ENCODE measurements at regions not wholly inside any gene's neighbourhood (a gene's known extent, or its start where the extent isn't known, plus 50 kb on each side); places are given as distances from the start of the nearest gene placed in this dataset.

- Histone ChIP-seq H3K27ac (no peak overlapping the region), H3K9me3 (no peaks in the 10 kb centered on the region), H3K27me3 (no peaks in the 10 kb centered on the region), H3K9ac (ENCODE audit: low read depth in 2 of 2, low read length in 2 of 2) (no peak overlapping the region), H3K4me1 (no peaks in the 10 kb centered on the region), H3K4me3 (no peak overlapping the region), H3K36me3 (no peaks in the 10 kb centered on the region)
- intact Hi-C loops (cut with DNase I) = no loop called here
- no peak for TF ChIP-seq CTCF (IDR thresholded peaks at IDR 0.05)
- DNase-seq = no peak
Observed at GRCh38 chr17:63106050-63106449, 140.0 kb downstream of the TANC2 start.

GRCh38 chr17:63109661-63110060 lies 143.6 kb downstream of the TANC2 start:
- no peak for TF ChIP-seq CTCF (IDR thresholded peaks at IDR 0.05)
- intact Hi-C loops (cut with DNase I) = no loop called here
- no peak overlapping the region for H3K27ac ChIP-seq
- no peaks in the 10 kb centered on the region for H3K27me3 ChIP-seq
- no peaks in the 10 kb centered on the region for H3K4me1 ChIP-seq
- DNase-seq = no peak
- H3K36me3 ChIP-seq = no peaks in the 10 kb centered on the region
- H3K9me3 ChIP-seq = no peaks in the 10 kb centered on the region
- no peak overlapping the region for H3K4me3 ChIP-seq
- no peak overlapping the region for H3K9ac ChIP-seq (ENCODE audit: low read depth in 2 of 2, low read length in 2 of 2)

GRCh38 chr17:63113167-63113566 lies 147.1 kb downstream of the TANC2 start:
- Histone ChIP-seq H3K4me1 (no peaks in the 10 kb centered on the region), H3K9ac (ENCODE audit: low read depth in 2 of 2, low read length in 2 of 2) (no peak overlapping the region), H3K27me3 (no peaks in the 10 kb centered on the region), H3K9me3 (no peaks in the 10 kb centered on the region), H3K4me3 (no peak overlapping the region), H3K36me3 (no peaks in the 10 kb centered on the region), H3K27ac (no peak overlapping the region)
- TF ChIP-seq CTCF (IDR thresholded peaks at IDR 0.05) = peak; percentile 32
- intact Hi-C loops (cut with DNase I) = no loop called here
- DNase-seq = no peak

- Histone ChIP-seq H3K27ac (no peak overlapping the region), H3K9me3 (no peaks in the 10 kb centered on the region), H3K4me3 (no peak overlapping the region), H3K4me1 (no peaks in the 10 kb centered on the region), H3K27me3 (no peaks in the 10 kb centered on the region), H3K9ac (ENCODE audit: low read depth in 2 of 2, low read length in 2 of 2) (no peak overlapping the region), H3K36me3 (no peaks in the 10 kb centered on the region)
- no peak for DNase-seq
- TF ChIP-seq CTCF (IDR thresholded peaks at IDR 0.05) = no peak
- intact Hi-C loops (cut with DNase I) = no loop called here
Observed at GRCh38 chr17:63116228-63116627, 150.2 kb downstream of the TANC2 start.

- Histone ChIP-seq H3K27ac (no peak overlapping the region), H3K4me3 (no peak overlapping the region)
Observed at GRCh38 chr17:63116967-63117830, 151.2 kb downstream of the TANC2 start.

More at GRCh38 chr17:63116967-63117830, 151.2 kb downstream of the TANC2 start:
- no peak for TF ChIP-seq CTCF (IDR thresholded peaks at IDR 0.05)
- intact Hi-C loops (cut with DNase I) = no loop called here
- no peaks in the 10 kb centered on the region for H3K4me1 ChIP-seq
- H3K9me3 ChIP-seq = no peaks in the 10 kb centered on the region
- H3K36me3 ChIP-seq = no peaks in the 10 kb centered on the region
- H3K9ac ChIP-seq (ENCODE audit: low read depth in 2 of 2, low read length in 2 of 2) = no peak overlapping the region
- no peaks in the 10 kb centered on the region for H3K27me3 ChIP-seq
- DNase-seq = no peak

Measured in colonic mucosa (tissue), 4 donors.